Testis (tissue), 2 donors: ENCODE measurements at regions not wholly inside any gene's neighbourhood (a gene's known extent, or its start where the extent isn't known, plus 50 kb on each side); places are given as distances from the start of the nearest gene placed in this dataset.

ENCODE experiments used
- CTCF ChIP-seq, 3 experiments: fragments of 450-650 bp in 2 of 3; fragments of 200-600 bp in 1 of 3; sonication (generic) in 1 of 3; IDR thresholded peaks; one replicate each; pipeline ENCODE4 v1.5.1; 2016 to 2019; ENCODE audit warnings: antibody characterized with exemption in 3 of 3, mild to moderate bottlenecking in 2 of 3, moderate library complexity in 1 of 3
- POLR2A ChIP-seq: fragments of 450-650 bp; IDR thresholded peaks from one replicate; pipeline ENCODE4 v1.6.1; 2017; ENCODE audit warnings: antibody characterized with exemption, mild to moderate bottlenecking, moderate library complexity

DNA sequence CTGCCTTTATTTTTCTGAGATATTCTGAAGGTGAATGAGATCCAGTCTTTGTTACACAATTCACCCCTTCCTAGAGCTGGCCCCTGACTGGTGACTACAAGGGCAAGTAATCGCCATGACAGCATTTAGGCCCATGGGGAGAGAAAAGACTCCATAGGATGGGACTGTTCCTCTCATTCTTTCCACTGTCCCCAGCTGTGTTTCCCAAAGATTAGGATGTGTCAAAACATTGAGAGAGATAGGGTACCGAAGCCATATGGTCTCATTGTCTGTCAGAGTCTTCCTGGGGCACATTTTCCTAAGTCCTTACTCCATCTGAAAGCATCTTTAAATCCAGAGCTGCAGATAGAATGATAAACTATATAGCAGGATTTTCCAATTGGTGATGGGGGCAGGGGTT is 423.5 kb downstream of the OMA1 start:
- TF ChIP-seq CTCF (IDR thresholded peaks at IDR 0.05) (no peak), POLR2A (no peak)
